ENCODE measurements at regions not wholly inside any gene's neighbourhood (a gene's known extent, or its start where the extent isn't known, plus 50 kb on each side); places are given as distances from the start of the nearest gene placed in this dataset.

DNA sequence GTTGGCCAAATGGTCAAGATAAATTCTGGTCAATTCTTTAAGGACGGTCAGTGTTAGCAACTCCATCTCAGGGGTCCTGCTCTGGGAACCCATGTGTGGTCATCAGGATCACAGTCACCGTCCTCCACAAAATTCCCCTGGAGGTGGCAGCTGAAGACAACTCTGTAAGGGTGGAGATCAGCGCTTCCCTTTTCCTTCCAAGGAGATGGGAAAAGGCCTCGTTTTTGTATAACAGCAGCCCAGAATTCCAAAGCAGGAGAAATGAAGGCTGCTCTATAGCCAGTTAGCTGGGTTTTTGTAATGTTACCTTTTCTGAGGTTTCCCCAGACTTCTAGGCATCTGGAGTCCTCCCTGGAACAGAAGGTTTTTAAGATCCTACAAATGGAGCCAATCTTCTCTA, 334.8 kb downstream of the MYCN start:
- TF ChIP-seq, protein P1, sequence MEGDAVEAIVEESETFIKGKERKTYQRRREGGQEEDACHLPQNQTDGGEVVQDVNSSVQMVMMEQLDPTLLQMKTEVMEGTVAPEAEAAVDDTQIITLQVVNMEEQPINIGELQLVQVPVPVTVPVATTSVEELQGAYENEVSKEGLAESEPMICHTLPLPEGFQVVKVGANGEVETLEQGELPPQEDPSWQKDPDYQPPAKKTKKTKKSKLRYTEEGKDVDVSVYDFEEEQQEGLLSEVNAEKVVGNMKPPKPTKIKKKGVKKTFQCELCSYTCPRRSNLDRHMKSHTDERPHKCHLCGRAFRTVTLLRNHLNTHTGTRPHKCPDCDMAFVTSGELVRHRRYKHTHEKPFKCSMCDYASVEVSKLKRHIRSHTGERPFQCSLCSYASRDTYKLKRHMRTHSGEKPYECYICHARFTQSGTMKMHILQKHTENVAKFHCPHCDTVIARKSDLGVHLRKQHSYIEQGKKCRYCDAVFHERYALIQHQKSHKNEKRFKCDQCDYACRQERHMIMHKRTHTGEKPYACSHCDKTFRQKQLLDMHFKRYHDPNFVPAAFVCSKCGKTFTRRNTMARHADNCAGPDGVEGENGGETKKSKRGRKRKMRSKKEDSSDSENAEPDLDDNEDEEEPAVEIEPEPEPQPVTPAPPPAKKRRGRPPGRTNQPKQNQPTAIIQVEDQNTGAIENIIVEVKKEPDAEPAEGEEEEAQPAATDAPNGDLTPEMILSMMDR (IDR thresholded peaks at IDR 0.05; ENCODE audit: low read length), result no peak
- no peak for TF ChIP-seq EZH2 (IDR thresholded peaks at IDR 0.05; ENCODE audit: borderline replicate concordance, low read length)
